HG02798 (cell line): ENCODE measurements at regions not wholly inside any gene's neighbourhood (a gene's known extent, or its start where the extent isn't known, plus 50 kb on each side); places are given as distances from the start of the nearest gene placed in this dataset.

Source experiments
- ATAC-seq: cut with Tn5 transposase; IDR thresholded peaks from one replicate; pipeline ENCODE4 v1.9.1; 2021; ENCODE audit warnings: mild to moderate bottlenecking; ENCODE audit not compliant: unreplicated experiment, poor library complexity

DNA sequence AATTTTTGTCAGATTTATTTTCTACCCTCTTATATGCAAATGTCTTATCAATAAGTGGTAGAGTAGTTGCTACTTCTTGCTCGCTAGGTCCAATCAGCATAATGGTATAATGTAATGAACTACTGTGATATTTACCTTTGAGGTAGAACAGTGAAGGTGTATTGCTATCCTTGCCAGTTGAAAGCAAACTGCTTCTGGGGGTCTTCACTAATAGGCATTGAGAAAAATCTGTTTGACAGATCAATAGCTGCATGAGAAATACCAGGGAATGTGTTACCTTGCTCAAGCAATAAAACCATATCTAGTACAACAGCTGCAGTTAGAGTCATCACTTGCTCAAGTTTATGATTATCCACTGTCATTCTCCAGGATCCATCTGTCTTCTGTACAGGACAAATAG, 50.1 kb upstream of the EFEMP1 start:
- no peak for ATAC-seq

DNA sequence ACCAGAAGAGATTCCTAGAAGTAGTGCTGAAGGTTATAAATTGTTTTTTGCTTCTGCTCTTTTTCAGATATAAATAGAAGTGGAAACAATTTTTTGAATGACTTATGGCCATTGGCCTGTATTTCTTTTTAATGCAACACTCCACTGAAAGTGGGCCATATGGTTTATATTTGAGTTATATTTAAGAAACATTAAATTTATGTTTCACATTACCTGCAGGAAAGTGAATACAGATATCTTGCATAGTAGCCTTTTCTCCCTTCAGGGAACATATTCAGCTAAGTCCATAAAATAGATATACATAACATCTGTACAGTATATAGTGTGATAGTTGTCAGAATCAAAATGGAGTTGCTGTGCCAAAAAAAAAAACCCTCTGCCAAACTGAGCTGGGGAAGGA, 53.1 kb upstream of the EFEMP1 start:
- ATAC-seq = no peak

DNA sequence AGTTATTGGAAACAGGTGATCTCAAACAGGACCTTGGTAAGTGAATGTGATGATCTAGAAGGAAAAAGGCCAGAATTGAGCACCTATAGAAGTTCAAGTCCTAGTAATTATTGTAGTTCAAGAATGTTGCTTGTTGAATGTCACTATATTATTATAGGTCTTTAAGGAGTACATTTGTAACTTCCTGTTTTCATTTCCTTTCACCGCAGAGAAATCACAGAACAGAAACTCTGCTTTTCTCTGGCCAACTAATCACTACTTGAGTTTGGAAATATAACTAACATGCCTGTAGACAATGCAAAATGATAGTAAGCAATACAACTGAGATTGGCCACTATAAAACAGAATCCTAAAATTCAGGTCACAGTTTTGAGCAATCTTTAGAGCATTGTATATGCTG, 61.8 kb upstream of the EFEMP1 start:
- ATAC-seq = peak; percentile 81

DNA sequence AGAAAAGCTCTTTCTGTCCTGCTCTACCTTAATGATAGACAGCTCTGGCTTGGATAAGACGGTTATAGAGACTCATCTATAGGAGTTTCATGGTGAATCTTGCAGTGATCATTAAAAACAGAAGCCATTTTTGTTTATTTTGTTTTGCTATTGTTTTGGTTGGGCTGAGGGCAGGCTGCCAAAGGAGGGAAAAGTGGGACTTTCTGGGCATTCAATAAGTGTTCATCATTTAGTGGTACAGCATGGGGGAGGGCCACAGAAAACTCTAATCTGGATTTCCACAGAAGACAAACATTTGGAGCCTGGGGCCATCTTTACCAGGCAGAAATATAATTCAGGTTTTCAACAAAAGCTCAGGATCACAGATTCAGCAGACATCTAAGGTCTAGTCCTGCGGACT, 62.4 kb upstream of the EFEMP1 start:
- no peak for ATAC-seq

DNA sequence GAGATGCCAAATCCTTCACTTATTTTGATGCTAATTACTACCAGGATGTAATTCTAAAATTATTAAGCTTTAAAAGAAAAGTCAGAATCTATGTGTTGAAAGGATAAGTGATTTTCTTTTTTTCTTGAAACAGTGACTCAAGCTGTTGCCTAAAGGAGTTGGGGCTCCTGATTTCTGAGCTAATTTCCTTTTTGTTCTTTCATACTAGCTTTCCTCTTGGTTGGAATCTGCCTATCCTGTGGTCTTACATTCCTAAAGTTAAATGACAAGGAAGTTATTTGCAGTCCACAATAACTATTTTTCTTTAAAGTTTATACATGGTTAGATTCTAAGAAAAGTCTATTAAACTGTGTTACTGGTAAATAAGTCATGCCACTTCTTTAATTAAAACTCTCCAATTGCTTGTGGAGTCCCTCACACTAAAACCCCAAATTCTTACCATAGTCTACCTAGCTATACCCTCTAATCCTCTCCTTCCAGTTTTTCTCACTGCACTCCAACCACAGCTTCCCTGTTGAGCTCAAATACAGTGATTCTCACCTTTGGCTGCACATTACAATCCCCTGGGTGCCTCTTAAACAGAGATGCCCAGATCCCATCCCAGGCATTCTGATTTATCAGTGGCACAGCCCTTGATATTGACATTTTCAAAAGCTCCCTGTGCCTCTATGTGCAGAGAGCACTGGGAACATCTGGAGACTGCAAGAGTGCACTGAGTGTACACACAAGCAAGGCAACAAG, 63.3 kb upstream of the EFEMP1 start:
- no peak for ATAC-seq

DNA sequence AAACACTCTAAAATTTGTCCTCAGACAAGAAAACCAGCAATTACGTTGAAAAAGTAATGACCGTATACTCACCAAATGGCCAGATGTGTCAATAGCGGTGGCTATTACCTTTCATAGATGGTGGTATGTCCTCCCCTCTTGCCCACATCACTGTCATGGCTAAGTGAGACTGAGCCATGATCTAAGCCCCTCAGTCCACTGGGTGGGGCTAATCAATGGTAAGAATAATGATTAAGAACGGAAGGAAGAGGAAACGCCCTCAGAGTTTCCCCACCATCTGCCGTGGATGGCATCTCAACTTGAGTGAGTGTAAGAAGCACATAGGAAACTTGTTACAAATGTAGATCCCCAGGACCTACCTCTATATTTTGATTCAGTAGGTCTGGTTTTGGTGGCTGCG, 65.8 kb upstream of the EFEMP1 start:
- ATAC-seq = no peak

DNA sequence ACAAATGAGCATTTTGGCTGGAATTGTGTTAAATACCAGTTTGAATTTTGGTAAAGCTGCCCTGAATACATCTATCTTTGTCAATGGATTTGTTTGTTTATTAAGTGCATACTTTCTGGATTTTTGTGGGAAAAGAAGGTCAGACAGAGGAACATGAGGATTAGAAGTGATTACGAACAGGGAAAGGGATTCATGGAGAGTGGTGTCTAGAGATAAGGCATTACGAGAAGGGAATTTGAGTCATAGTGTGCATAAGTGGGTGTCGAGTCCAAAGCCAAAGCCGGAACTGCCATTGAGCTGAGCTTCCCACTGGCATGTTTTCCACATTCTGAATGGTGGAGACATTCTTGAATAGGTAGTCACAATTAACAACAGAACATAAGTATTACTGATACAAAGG, 68.9 kb upstream of the EFEMP1 start:
- ATAC-seq = no peak

DNA sequence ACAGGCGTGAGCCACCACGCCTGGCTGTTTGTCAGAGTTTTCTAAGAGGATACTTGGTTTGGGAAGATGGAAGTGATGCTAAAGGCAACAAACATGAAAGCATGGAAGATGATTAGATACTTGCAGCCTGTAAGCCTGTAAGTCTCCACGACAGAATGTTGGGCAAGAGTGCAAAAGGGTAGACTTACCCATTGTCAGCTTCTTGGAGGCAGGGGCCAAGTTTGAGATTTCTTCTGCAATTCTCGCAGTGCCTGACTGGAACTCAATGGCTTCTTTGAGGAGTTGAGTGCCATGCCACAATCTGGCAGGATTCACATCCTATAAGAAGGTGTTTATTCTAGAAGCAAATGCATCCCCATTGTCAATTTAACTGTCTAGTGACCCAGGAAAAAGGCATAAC, 70.1 kb upstream of the EFEMP1 start:
- ATAC-seq = no peak

DNA sequence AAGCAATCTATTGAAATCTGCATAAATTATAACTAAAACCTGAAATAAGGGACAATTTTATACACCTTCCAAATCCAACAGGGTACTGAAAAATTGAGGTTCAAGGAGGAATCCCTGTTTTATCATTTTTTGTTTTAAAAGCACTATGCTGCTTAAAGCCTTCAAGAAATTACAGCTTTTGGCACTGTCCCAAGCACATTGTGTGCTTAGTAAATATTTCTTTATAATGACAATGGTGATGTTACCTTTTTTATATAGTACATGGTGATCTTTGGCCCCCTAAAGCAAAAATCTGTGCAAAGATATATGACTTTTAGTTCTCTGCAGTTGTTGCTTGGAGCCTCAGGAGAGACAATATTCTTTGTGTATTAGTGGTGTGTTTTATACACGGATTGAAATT, 71.6 kb upstream of the EFEMP1 start:
- ATAC-seq = no peak

DNA sequence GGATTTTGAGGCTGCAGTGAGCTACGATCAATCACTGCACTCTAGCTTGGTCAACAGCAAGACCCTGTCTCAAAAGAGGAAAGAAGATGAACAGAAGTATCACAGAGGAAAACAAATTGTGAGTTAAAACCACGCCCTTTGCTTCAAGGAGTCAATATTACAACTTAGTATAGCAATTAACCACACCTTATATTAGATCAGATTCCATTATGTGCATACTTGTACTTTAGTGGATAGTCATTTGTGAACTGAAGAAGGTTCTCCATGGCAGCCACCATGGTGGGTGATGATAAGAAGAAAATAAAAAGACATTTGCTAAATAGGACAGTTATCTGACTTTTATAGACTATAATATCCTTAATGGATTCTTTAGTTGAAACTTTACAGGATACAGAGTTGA, 72.3 kb upstream of the EFEMP1 start:
- no peak for ATAC-seq

DNA sequence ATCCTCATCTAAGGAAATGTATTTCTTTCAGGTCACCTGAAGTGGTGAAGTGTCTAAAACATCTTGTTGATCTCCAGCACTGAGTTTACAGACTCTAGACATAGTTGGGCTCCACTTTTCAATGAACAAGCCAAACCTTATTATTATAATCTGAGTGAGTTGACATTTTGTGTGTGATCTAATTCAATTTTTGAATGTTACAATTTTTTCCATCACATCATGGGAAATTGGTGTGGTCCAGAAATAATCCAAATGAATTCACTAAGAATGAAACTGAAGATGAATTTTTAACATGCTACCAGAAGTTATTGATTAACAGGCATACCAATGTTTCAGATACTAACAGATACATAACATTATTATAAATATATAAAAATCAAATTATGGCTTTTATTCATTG, 75.6 kb upstream of the EFEMP1 start:
- ATAC-seq = no peak

DNA sequence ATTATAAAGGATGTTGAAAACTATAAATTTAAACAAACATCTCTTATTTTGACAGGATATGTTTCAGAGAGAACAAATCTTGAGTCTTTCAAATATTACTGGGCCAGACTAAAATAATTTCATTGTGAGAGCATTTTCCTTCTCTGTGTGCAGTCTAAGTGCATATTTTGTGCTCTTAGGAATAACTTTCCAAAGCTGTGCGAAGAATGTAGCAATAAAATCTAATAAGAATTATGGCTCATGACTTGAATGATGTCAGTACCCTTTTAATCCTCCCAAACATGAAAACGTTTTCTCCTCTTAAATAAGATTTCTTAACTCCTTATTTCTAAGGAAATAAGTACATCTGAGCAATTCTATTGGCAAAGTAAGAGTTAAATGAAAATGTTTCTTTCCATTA, 76.2 kb upstream of the EFEMP1 start:
- ATAC-seq = no peak

DNA sequence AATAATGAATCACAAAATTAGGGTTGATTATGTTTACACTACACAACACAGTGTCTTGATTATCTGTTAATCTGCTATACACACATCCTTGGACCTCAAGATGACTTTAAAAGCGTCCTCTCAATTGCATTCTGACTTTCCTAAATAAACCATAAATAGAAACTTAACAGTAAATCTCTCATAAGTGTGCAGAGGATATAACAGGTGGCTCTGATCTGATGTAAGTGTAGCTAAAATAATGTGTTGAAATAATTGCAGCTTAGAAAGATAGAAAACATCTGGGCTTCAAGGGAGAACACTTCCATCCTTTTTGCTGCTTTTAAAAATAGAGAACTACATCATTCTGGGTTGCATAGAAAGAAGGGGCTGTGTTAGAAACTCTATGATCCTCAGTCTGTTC, 78.4 kb upstream of the EFEMP1 start:
- no peak for ATAC-seq

DNA sequence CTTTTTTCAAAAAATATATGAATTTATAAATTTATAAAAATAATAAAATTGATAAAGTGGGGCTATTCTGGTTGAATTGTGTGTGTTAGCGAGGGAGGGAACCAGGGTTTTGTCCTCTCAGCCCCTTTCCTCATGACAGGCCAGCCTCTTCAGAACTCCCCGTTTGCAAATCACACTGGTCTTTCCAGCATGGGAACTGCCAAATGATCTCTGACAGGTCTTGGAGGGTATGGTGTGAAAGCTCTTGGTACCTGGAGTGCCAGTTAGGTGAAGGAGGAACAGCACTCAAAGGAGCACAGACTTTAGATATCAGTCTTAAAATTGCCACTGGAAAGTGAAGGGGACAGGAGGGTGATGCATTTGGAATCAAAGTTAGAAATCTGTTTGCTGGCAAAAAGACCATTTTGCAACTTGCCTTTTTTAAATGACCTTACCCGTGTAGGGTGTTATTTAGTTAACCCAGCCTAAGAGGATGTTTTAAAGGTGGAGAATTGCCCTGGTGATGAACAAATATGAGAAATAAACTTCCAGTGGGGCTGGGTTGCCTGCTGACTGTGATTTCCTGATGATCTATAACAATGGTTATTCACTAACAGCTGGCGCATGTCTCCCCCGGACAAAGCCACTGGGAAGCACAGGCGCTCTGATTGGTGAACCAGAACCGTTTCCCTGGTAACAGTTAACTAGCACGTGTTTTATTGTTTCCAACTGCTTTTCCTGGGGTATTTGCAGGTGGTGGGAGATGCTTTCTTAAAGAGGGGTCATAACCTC, 85.3 kb upstream of the EFEMP1 start:
- no peak for ATAC-seq

DNA sequence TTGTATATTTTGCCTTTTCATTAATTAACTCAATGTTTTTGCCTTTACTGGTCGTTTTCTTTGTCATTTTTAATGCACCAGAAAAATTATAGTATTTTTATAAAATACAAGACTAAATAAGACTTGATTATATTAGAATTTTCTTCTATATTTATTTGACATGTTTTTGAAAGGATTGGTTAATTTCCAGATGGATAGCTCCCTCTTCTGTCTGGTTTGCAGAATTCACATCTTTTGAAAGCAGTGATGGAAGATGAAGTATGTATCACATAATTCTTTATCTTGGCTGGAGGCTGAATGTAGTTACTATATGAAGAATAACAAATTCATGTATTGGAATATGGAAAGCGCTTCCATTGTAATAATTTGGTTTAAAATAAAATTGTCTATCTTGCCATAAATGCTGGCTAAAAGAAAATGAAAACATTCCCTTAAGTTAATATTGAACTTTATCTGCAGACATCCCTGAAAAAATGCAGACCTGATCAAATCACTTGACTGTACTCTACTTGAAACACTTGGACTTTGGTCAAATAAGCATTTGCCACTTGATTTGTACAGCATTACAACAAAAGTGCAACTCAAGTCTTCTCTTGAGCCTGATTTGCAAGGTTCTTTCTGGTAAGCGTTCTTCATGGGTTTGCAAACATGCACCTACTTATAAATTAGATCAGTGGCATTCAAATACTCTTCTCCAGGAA, 86.3 kb upstream of the EFEMP1 start:
- ATAC-seq = no peak

DNA sequence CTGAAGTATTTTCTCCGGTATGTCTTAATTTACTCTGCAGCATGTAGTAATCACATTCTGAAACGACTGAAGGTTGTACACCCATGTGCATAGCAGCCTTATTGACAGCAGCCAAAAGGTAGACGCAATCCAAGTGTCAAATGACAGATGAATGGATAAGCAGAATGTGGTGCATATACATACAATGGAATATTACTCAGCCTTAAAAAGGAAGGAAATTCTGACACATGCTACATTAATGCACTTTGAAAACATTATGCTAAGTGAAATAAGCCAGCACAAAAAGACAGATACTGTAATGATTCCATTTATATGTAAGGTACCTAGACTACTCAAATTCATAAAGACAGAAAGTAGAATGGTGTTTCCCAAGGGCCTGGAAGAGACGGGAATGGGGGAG, 88.0 kb upstream of the EFEMP1 start:
- no peak for ATAC-seq

DNA sequence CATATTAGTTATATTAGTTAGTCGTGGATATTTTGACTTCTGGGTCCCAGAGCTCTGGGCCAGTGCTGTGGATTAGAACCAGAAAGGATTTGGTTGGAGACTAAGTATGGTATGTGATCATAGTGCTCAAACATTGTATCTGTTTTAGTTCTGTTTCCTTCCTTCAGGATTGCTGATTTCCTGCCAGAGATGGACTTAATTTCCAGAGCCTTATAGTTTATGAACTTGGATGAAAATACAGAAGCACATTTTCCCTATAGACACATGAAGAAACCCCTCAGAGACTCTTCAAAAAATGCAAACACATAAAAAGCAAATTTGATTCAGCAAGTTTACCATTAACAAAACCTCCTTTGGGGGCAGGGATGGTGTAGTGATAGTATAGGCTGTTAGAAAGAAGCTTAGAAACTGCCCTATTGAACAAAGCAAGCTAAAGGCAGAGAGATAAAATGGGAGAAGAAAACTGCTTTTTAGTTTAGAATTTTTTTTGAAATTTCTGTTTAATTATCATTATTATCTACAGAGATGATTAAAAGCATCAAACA, 88.7 kb upstream of the EFEMP1 start:
- no peak for ATAC-seq

DNA sequence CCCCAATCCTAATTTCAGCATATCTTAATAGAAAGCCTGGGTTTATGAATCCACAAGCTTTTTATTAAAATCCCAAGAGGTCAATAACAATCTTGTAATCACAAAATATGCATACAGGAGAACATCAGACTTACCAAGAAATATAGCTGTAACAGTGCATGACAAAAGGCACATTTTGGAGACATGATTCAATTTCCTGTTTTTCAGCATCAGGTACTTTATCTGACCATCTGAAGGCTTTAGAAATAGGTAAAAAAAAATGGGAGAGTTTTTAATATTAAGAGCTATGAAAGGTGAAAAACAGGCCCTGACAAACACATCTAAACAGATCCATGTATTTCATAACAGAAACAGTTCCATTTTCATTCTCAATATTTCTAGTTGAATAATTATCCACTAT, 89.9 kb upstream of the EFEMP1 start:
- ATAC-seq = no peak

DNA sequence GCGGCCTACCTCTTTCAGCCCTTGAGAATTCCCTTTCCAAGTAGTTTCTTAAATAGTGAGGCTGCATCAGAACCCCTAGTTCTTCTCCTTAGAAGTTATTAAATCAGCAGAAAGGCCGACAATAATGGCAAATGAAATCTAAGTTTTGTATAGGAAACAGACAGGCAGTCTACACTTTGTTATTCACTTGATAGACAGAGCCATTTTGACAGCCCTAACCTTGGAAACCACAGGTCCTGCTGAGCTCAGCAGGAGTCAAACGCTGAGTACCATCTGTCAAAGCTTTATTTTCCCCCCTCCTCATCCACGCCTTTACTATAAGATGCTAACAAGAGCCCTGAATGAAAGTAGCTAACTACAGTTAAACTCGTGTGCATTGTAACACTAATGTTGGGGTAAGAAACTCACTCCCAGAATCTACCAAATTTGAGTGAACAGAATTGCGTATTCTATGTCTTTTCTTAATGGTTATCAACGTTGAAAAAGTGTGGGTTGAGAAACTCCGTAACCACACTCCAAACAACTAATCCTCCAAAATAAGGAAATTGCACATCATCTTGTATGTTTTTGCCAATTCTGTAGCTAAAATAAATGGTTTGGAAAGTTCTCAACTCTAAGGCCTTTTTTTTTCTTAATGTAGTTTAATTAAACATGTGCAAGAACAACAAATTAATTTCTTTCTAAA, 90.6 kb upstream of the EFEMP1 start:
- no peak for ATAC-seq

DNA sequence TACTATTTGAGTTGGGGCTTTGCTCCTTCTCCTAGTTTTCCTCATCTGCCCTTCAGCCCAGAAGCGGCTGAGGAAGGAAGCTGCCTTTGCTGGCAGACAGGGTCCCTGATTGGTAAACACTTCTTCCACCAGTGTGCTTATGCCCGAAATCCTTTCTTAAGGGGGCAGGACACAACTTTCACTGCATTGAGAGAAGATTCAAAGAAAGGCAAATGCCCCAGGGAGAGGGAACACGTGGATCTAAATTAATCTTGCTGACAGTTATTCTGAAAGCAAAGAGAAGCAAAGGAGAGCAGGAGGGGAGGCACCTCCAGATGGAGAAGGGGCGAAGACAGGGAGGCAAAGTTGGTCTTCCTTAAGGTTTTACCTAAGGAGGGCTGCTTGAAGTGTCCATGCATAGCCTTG, 92.1 kb upstream of the EFEMP1 start:
- no peak for ATAC-seq

DNA sequence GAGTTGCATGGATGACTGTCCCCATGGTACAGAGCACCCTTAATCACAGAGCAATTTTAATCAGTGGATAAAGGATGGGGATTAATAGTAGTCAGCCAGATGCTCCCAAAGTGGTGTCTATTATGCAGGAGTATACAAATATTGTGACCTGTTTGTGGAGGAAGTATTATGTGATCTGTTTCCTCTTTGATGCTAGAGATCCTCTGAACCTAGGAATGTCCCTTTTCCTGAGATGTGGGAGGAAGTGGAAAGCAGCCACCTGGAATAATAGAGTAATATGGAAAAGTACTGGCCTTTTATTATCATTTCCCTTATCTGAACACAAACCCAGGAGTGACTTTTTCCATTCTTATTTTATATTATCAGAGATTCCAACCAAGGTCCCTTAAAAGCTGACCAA, 94.2 kb upstream of the EFEMP1 start:
- no peak for ATAC-seq
